ENCODE measurements at regions not wholly inside any gene's neighbourhood (a gene's known extent, or its start where the extent isn't known, plus 50 kb on each side); places are given as distances from the start of the nearest gene placed in this dataset.

DNA sequence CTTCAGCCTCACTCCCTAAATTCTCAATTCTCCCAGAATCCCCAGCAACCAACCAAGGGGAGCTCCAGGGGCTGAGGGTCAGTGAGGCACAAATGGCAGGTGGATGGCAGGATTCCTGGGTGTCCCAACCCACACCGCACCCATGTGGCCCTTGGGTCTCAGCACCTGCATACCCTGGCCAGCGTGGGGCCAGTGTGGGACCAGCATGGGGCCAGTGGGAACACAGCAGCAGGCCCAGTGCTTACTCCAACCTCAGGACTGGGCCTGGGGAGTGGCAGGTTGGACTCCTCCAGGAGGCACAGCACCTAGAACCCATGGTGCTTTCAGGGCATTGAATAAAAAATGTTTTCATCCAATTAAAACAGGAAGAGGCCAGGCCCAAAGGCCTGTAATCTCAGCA is 202.0 kb downstream of the TSHZ3 start:
- H3K4me2 ChIP-seq (ENCODE audit: insufficient read depth in 1 of 2, low read depth in 2 of 2, low read length in 2 of 2), result no peak overlapping the region
- H3K4ac ChIP-seq (replicated peaks; ENCODE audit: insufficient read length, low read depth, low read length), result no peak overlapping the region
- H4K91ac ChIP-seq (replicated peaks; ENCODE audit: insufficient read length, low read length), result no peak overlapping the region
- H3K56ac ChIP-seq (replicated peaks; ENCODE audit: insufficient read length, low read depth, low read length), result no peak overlapping the region
- H2BK12ac ChIP-seq (ENCODE audit: low read depth, low read length), result no peak overlapping the region
- no peak for DNase-seq (ENCODE audit: low read depth in 1 of 2, low spot score in 2 of 2)
- CTCF ChIA-PET (ENCODE audit: partially characterized antibody), result interaction anchor here (0.5 to 2.6 kb wide), 3 partner anchors 10 to 497 kb away, joined by 3 to 13 read pairs (median 3); no protein-coding TSS in a partner anchor
- H3K23ac ChIP-seq (ENCODE audit: insufficient read length), result no peak overlapping the region
- no peaks in the 10 kb centered on the region for H3K36me3 ChIP-seq (ENCODE audit: control insufficient read depth in 2 of 4, insufficient read depth in 4 of 4, low read length in 3 of 4)
- H4K8ac ChIP-seq (ENCODE audit: extremely low read depth, insufficient read depth, low read length), result no peak overlapping the region
- no peaks in the 10 kb centered on the region for H3K9me3 ChIP-seq (ENCODE audit: insufficient read depth in 2 of 2, low read depth in 1 of 2, low read length in 1 of 2)
- H2AK5ac ChIP-seq (ENCODE audit: low read depth, low read length), result no peak overlapping the region
- H3K18ac ChIP-seq (ENCODE audit: extremely low read depth, low read length), result no peak overlapping the region
- H3K4me1 ChIP-seq (replicated peaks in 1 of 4; ENCODE audit: control insufficient read depth in 3 of 4, insufficient read depth in 4 of 4, low read length in 3 of 4), result no peaks in the 10 kb centered on the region
- H4K20me1 ChIP-seq (replicated peaks in 1 of 2; ENCODE audit: control insufficient read depth in 1 of 2, insufficient read depth in 2 of 2, low read length in 2 of 2), result no peaks in the 10 kb centered on the region
- no peak overlapping the region for H3K4me3 ChIP-seq (ENCODE audit: extremely low read depth in 1 of 4, insufficient read depth in 2 of 4, low read depth in 3 of 4, low read length in 4 of 4)
- no peak overlapping the region for H4K5ac ChIP-seq (ENCODE audit: insufficient read length, low read depth, low read length)
- POLR2A ChIA-PET (ENCODE audit: partially characterized antibody), result no interaction called here
- H2BK15ac ChIP-seq (ENCODE audit: low read length), result no peak overlapping the region
- H2BK5ac ChIP-seq (ENCODE audit: low read depth, low read length), result no peak overlapping the region
- H3K9ac ChIP-seq (replicated peaks in 1 of 4; ENCODE audit: extremely low read depth in 1 of 4, low read depth in 3 of 4, low read length in 3 of 4), result no peak overlapping the region
- H2BK20ac ChIP-seq (ENCODE audit: low read length), result no peak overlapping the region
- TF ChIP-seq RXRA (IDR thresholded peaks at IDR 0.05; ENCODE audit: insufficient read depth, low read depth, low read length), result no peak
- no peak for TF ChIP-seq EZH2 (IDR thresholded peaks at IDR 0.05; ENCODE audit: low read depth, low read length, severe bottlenecking)
- TF ChIP-seq CHD2 (IDR thresholded peaks at IDR 0.05; ENCODE audit: low read length), result no peak
- TF ChIP-seq CTBP2 (IDR thresholded peaks at IDR 0.05; ENCODE audit: borderline replicate concordance, insufficient read depth, insufficient read length, low read length), result no peak
- no peak for TF ChIP-seq BACH1 (IDR thresholded peaks at IDR 0.05; ENCODE audit: low read length)
- no peak for TF ChIP-seq FOSL1 (IDR thresholded peaks at IDR 0.05; ENCODE audit: insufficient read depth, low read depth, low read length)
- no peak for TF ChIP-seq BCL11A (IDR thresholded peaks at IDR 0.05; ENCODE audit: low read depth in 2 of 2, low read length in 2 of 2)
- H3K27me3 ChIP-seq (replicated peaks in 1 of 4; ENCODE audit: control insufficient read depth in 3 of 4, extremely low read depth in 1 of 4, insufficient read depth in 3 of 4, low read length in 3 of 4), result no peaks in the 10 kb centered on the region
- no peak for FAIRE-seq
- H2AFZ ChIP-seq (ENCODE audit: low read length), result no peak overlapping the region
- no peaks in the 10 kb centered on the region for H3K23me2 ChIP-seq (ENCODE audit: low read depth, low read length)
- no peaks in the 10 kb centered on the region for H3K79me2 ChIP-seq (ENCODE audit: control insufficient read depth in 1 of 2, insufficient read depth in 2 of 2, low read length in 2 of 2)
- H3K14ac ChIP-seq (ENCODE audit: insufficient read length), result no peak overlapping the region
- no peaks in the 10 kb centered on the region for H3K79me1 ChIP-seq (ENCODE audit: low read depth, low read length)
- H3K27ac ChIP-seq (ENCODE audit: low read depth, low read length), result no peak overlapping the region
- WGBS, 2 experiments (ENCODE audit: extremely low coverage in 1 of 2, insufficient coverage in 1 of 2, insufficient read length in 1 of 2, insufficient replicate concordance in 2 of 2, low coverage in 1 of 2, low lambda C conversion rate in 2 of 2, missing lambda C conversion rate in 1 of 2), result 83% methylated on average over 2 of the region's 2 CpGs; no CpG with 5 or more reads in 1 of the 2 experiments
- no peak overlapping the region for H2BK120ac ChIP-seq (replicated peaks; ENCODE audit: low read depth, low read length)
